HG02884 (cell line): ENCODE measurements at regions not wholly inside any gene's neighbourhood (a gene's known extent, or its start where the extent isn't known, plus 50 kb on each side); places are given as distances from the start of the nearest gene placed in this dataset.

ENCODE experiments used
- ATAC-seq: cut with Tn5 transposase; IDR thresholded peaks from one replicate; pipeline ENCODE4 v1.9.1; 2021; ENCODE audit warnings: mild to moderate bottlenecking, moderate library complexity; ENCODE audit not compliant: unreplicated experiment

GRCh38 chr13:106433066-106433465, 102.4 kb downstream of the EFNB2 start:
- no peak for ATAC-seq

- no peak for ATAC-seq
Observed at GRCh38 chr13:106432636-106433035, 102.8 kb downstream of the EFNB2 start.

DNA sequence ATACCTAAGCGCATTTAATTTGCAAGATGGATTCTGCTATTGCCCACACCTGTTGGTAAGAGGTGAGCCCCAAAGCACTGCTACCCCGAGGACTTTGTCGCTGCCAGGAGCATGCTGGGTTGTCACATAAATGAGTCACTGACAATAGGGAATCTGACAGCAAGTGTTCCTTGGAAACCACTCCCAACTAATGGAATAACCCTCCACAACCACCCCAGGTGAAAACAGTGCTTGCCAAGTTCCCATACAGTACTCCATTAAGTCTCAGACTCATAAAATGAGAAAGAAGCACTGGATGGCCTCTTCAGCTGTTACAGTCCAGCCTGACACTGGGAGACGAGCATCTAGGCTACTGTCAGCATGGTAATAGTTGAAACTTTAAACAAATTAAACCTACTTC, 108.6 kb downstream of the EFNB2 start:
- ATAC-seq = no peak

- ATAC-seq = no peak
Observed at GRCh38 chr13:106425661-106426060, 109.8 kb downstream of the EFNB2 start.

- no peak for ATAC-seq
Observed at GRCh38 chr13:106424805-106425204, 110.7 kb downstream of the EFNB2 start.

- ATAC-seq = no peak
Observed at GRCh38 chr13:106423530-106423929, 111.9 kb downstream of the EFNB2 start.

- ATAC-seq = no peak
Observed at GRCh38 chr13:106418556-106418955, 116.9 kb downstream of the EFNB2 start.

GRCh38 chr13:106417467-106418110, 117.9 kb downstream of the EFNB2 start:
- no peak for ATAC-seq

DNA sequence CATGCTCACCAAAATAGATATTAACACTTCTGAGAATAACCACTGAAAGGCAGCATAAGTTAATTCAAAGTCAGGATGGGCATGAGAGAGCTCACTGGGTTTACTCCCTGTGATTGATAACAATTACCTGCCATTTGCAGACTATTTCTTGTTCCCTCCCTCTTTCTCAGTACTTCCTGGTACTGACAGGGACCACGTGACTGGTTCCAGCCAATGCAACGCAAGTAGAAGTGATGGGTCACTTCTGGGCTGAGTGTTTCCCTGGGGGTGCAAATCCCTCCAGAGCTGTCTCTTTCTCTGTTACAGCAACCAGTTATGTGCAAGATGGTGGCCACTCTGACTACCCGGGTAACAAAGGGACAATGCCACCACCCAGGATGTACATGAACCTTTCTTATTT, 118.8 kb downstream of the EFNB2 start:
- ATAC-seq = no peak

- no peak for ATAC-seq
Observed at GRCh38 chr13:106415971-106416370, 119.5 kb downstream of the EFNB2 start.

- ATAC-seq = no peak
Observed at GRCh38 chr13:106415442-106415841, 120.0 kb downstream of the EFNB2 start.

DNA sequence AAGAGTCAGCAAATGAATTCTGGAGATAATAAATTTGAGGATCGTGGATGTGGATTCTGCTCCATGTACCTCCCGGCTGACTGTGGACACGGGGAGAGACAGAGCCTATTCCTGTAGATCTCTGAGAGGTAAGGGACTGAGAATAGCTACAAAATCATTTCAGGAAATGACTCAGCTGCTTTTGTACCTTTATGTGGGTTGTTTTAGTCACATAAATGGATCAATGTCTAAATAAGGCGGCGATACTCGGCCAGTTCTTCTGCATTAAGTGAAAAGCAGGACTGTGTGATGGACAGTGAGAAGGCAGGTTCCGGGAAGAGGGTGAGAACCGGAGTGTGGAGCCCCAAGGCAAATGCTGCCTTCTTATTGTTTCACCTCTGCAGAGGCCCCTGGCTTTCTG, 128.1 kb downstream of the EFNB2 start:
- ATAC-seq = no peak

- no peak for ATAC-seq
Observed at GRCh38 chr13:106405731-106406130, 129.7 kb downstream of the EFNB2 start.

- no peak for ATAC-seq
Observed at GRCh38 chr13:106403280-106403679, 132.2 kb downstream of the EFNB2 start.

GRCh38 chr13:106402866-106403265, 132.6 kb downstream of the EFNB2 start:
- no peak for ATAC-seq

GRCh38 chr13:106401081-106401480, 134.4 kb downstream of the EFNB2 start:
- no peak for ATAC-seq

- no peak for ATAC-seq
Observed at GRCh38 chr13:106400289-106400688, 135.2 kb downstream of the EFNB2 start.

DNA sequence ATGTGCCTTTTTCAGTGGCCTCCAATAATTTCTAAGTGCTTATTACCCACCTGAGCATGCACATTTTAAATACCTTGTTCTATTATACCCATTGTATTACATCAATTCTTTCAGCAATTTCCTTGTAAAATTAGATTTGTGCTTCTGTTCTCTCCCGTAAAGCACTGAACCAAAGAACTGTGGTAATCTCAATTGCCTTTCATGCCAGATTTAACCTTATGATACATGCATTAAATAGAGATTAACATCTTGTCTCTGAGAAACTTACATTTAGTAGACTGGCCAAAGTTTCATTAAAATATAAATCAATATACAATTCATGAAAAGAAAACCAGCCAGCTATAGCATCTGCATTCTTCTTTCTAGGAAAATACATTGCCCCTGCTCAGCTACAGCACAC, 137.2 kb downstream of the EFNB2 start:
- no peak for ATAC-seq

DNA sequence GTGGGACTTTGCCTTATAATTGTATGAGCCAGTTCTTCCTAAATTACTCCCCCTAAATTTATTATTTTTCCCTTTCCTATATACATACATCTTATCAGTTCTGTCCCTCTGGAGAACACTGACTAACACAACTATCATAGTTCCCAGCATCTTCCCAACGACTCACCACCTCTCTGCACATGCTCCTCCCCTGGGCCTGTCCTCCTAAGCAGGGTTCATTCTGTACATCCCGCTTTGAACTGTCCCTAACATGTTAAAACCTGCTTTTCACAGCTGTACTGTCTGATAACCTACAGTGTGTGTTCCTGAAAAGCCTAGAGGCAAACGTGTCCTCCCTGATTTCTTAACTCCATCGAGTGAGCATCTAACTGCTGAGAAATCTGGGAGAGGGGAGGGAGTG, 141.7 kb downstream of the EFNB2 start:
- ATAC-seq = no peak

DNA sequence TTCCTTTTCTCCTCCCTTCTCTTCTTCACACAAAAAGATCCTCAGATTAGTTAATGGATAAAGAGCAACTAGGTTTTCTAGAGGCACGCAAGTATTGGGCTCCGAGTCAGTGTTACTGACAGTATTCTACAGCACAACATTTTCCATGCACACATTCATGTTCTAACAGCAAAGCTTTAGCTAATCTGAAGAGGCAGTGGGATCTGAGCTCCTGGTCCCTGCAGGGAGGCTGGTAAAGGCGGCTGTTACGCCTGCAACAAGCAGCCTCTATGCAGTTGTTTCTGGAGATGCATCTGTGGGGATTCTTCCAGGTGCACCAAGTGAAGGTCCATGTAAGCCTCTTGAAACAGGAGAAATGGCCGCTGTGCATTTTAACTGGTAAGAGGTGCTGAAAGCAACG, 143.8 kb downstream of the EFNB2 start:
- ATAC-seq = no peak

- ATAC-seq = no peak
Observed at GRCh38 chr13:106391271-106391670, 144.2 kb downstream of the EFNB2 start.

DNA sequence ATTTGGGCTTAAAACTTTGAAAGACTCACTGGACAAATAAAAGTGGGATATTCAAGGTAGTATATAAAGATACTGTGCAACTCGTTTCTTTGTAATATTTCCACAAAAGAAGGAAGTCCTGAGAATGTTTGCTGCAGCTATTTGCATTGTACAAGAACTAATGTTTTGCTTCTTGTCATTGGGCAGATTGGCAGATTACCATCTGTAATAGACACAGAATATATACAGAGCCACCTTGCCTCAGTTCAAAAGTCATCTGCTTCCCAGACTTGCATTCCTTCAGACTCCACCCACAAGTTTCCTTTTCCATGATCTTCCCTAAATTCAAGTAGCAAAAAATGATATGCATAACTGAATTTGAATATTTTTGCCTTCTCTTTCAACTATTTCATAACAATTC, 145.1 kb downstream of the EFNB2 start:
- ATAC-seq = no peak

GRCh38 chr13:106385654-106386053, 149.8 kb downstream of the EFNB2 start:
- ATAC-seq = no peak
